OCI-LY3 (cell line): ENCODE measurements at regions not wholly inside any gene's neighbourhood (a gene's known extent, or its start where the extent isn't known, plus 50 kb on each side); places are given as distances from the start of the nearest gene placed in this dataset.

ENCODE experiments used
- CTCF ChIP-seq: fragments of 200-600, 300-600 bp; sonication (generic); IDR thresholded peaks from 2 replicates; pipeline ENCODE4 v1.5.1; 2014; ENCODE audit warnings: antibody characterized with exemption, low read length, low read depth
- EZH2phosphoT487 ChIP-seq: fragments of 200-600 bp; shearing (Covaris generic); IDR thresholded peaks from 2 replicates; pipeline ENCODE4 v1.6.1; 2018; ENCODE audit warnings: antibody characterized with exemption, mixed run types, low read depth

- no peak for TF ChIP-seq CTCF
- no peak for TF ChIP-seq EZH2phosphoT487
Observed at GRCh38 chr14:62462988-62463387, 582.3 kb downstream of the KCNH5 start.
